Neural cell (in vitro differentiated cells): ENCODE measurements at regions not wholly inside any gene's neighbourhood (a gene's known extent, or its start where the extent isn't known, plus 50 kb on each side); places are given as distances from the start of the nearest gene placed in this dataset.

ENCODE experiments used
- H2AFZ ChIP-seq: fragments of 200-600, 300-800 bp; sonication (generic), shearing (Covaris generic); 2 replicates; pipeline ENCODE4 v1.6.0; 2014; ENCODE audit warnings: low read depth, mild to moderate bottlenecking, antibody characterized with exemption, low read length, moderate library complexity
- H3F3A ChIP-seq: fragments of 200-600 bp; shearing (Covaris generic); 2 replicates; pipeline ENCODE4 v1.6.1; 2016; ENCODE audit warnings: mild to moderate bottlenecking, moderate library complexity, mixed read lengths, antibody characterized with exemption, low read length; ENCODE audit not compliant: insufficient read depth, poor library complexity, severe bottlenecking
- H3K27ac ChIP-seq: fragments of 200-600, 300-800 bp; sonication (generic), shearing (Covaris generic); 2 replicates; pipeline ENCODE4 v1.5.1; 2014; ENCODE audit warnings: mild to moderate bottlenecking, low read length, moderate library complexity
- H3K27me3 ChIP-seq: fragments of 300-800, 200-600 bp; sonication (generic), shearing (Covaris generic); 2 replicates; pipeline ENCODE4 v1.6.0; 2014; ENCODE audit warnings: mild to moderate bottlenecking, low read depth, low read length, moderate library complexity; ENCODE audit not compliant: insufficient read depth
- H3K36me3 ChIP-seq: fragments of 300-800, 200-600 bp; sonication (generic), shearing (Covaris generic); 2 replicates; pipeline ENCODE4 v1.5.1; 2014; ENCODE audit warnings: mild to moderate bottlenecking, antibody characterized with exemption, low read length, moderate library complexity; ENCODE audit not compliant: insufficient read depth
- H3K4me2 ChIP-seq: fragments of 300-800, 200-600 bp; sonication (generic), shearing (Covaris generic); 2 replicates; pipeline ENCODE4 v1.6.0; 2014; ENCODE audit warnings: mild to moderate bottlenecking, low read length
- H3K4me3 ChIP-seq: fragments of 300-800, 200-600 bp; sonication (generic), shearing (Covaris generic); 2 replicates; pipeline ENCODE4 v1.5.1; 2014; ENCODE audit warnings: mild to moderate bottlenecking, low read length, moderate library complexity
- H3K79me2 ChIP-seq: fragments of 200-600 bp; shearing (Covaris generic); replicated peaks from 2 replicates; pipeline ENCODE4 v1.6.0; 2014; ENCODE audit warnings: mild to moderate bottlenecking, low read length, moderate library complexity; ENCODE audit not compliant: insufficient read depth
- H3K9ac ChIP-seq: fragments of 300-800, 200-600 bp; sonication (generic), shearing (Covaris generic); 2 replicates; pipeline ENCODE4 v1.6.1; 2016; ENCODE audit warnings: mild to moderate bottlenecking, low read length, mixed read lengths
- H3K9me2 ChIP-seq: fragments of 200-600 bp; shearing (Covaris generic); 2 replicates; pipeline ENCODE4 v1.6.1; 2016; ENCODE audit warnings: mild to moderate bottlenecking, low read length, mixed read lengths; ENCODE audit not compliant: insufficient read depth
- H3K9me3 ChIP-seq: fragments of 200-600, 300-800 bp; sonication (generic), shearing (Covaris generic); 2 replicates; pipeline ENCODE4 v1.6.1; 2016; ENCODE audit warnings: mild to moderate bottlenecking, mixed run types, low read length, moderate library complexity, mixed read lengths
- H4K20me1 ChIP-seq: fragments of 200-600 bp; shearing (Covaris generic); 2 replicates; pipeline ENCODE4 v1.6.1; 2016; ENCODE audit warnings: mild to moderate bottlenecking, mixed run types; ENCODE audit not compliant: insufficient read depth
- CTCF ChIP-seq: fragments of 450-650 bp; IDR thresholded peaks from 2 replicates; pipeline ENCODE4 v1.5.1; 2014; ENCODE audit warnings: antibody characterized with exemption, mild to moderate bottlenecking, moderate library complexity; ENCODE audit not compliant: poor library complexity, severe bottlenecking
- EP300 ChIP-seq: fragments of 450-650 bp; conservative IDR thresholded peaks from 2 replicates; pipeline ENCODE4 v1.6.1; 2014; ENCODE audit warnings: antibody characterized with exemption, mild to moderate bottlenecking, moderate library complexity; ENCODE audit not compliant: poor library complexity, severe bottlenecking
- EZH2 ChIP-seq: fragments of 200-600, 300-800 bp; shearing (Covaris generic), sonication (generic); IDR thresholded peaks from 2 replicates; pipeline ENCODE4 v1.6.1; 2014; ENCODE audit warnings: antibody characterized with exemption, low read length, borderline replicate concordance, mild to moderate bottlenecking; ENCODE audit not compliant: insufficient read depth, poor library complexity, severe bottlenecking
- MXI1 ChIP-seq: fragments of 450-650 bp; conservative IDR thresholded peaks from 2 replicates; pipeline ENCODE4 v1.6.1; 2014; ENCODE audit warnings: antibody characterized with exemption, mild to moderate bottlenecking; ENCODE audit not compliant: poor library complexity, severe bottlenecking
- POLR2AphosphoS5 ChIP-seq: IDR thresholded peaks from 2 replicates; pipeline ENCODE4 v1.6.1; 2012
- RAD21 ChIP-seq: fragments of 450-650 bp; conservative IDR thresholded peaks from 2 replicates; pipeline ENCODE4 v1.6.1; 2014; ENCODE audit warnings: antibody characterized with exemption, mild to moderate bottlenecking, moderate library complexity
- REST ChIP-seq: IDR thresholded peaks from 2 replicates; pipeline ENCODE4 v1.6.1; 2012; ENCODE audit warnings: borderline replicate concordance
- SMC3 ChIP-seq: fragments of 450-650 bp; conservative IDR thresholded peaks from 2 replicates; pipeline ENCODE4 v1.6.1; 2014; ENCODE audit warnings: antibody characterized with exemption, mild to moderate bottlenecking, moderate library complexity; ENCODE audit not compliant: poor library complexity
- TAF1 ChIP-seq: IDR thresholded peaks from 2 replicates; pipeline ENCODE4 v1.6.1; 2012; ENCODE audit warnings: low read depth

GRCh38 chr5:23146183-23146582 lies 293.0 kb upstream of the CDH12 start:
- Histone ChIP-seq H3K4me3 (no peak overlapping the region), H4K20me1 (no peaks in the 10 kb centered on the region), H3K9me3 (peaks cover 3% of the 10 kb centered on the region), H2AFZ (no peak overlapping the region), H3F3A (no peaks in the 10 kb centered on the region), H3K9ac (no peak overlapping the region), H3K27ac (no peak overlapping the region), H3K79me2 (no peaks in the 10 kb centered on the region), H3K36me3 (no peaks in the 10 kb centered on the region), H3K27me3 (no peaks in the 10 kb centered on the region), H3K9me2 (no peaks in the 10 kb centered on the region), H3K4me2 (no peak overlapping the region)
- no peak for TF ChIP-seq SMC3
- no peak for TF ChIP-seq REST
- no peak for TF ChIP-seq CTCF
- no peak for TF ChIP-seq TAF1
- TF ChIP-seq EP300: no peak
- no peak for TF ChIP-seq MXI1
- no peak for TF ChIP-seq EZH2
- no peak for TF ChIP-seq POLR2AphosphoS5
- TF ChIP-seq RAD21: no peak

- no peak overlapping the region for H3K9ac ChIP-seq
- no peaks in the 10 kb centered on the region for H3K79me2 ChIP-seq
- no peaks in the 10 kb centered on the region for H3F3A ChIP-seq
- H3K27ac ChIP-seq: no peak overlapping the region
- H3K27me3 ChIP-seq: no peaks in the 10 kb centered on the region
- H3K9me2 ChIP-seq: no peaks in the 10 kb centered on the region
- no peaks in the 10 kb centered on the region for H4K20me1 ChIP-seq
- TF ChIP-seq EP300: no peak
- no peak for TF ChIP-seq MXI1
- peak; percentile 58 for TF ChIP-seq CTCF
- no peak for TF ChIP-seq POLR2AphosphoS5
- TF ChIP-seq TAF1: no peak
- no peak for TF ChIP-seq REST
- peak; percentile 61 for TF ChIP-seq SMC3
- TF ChIP-seq EZH2: no peak
- TF ChIP-seq RAD21: peak; percentile 53
- no peak overlapping the region for H2AFZ ChIP-seq
- H3K4me2 ChIP-seq: no peak overlapping the region
- H3K9me3 ChIP-seq: peaks cover 3% of the 10 kb centered on the region
- H3K36me3 ChIP-seq: no peaks in the 10 kb centered on the region
- H3K4me3 ChIP-seq: no peak overlapping the region
Measured at GRCh38 chr5:23139338-23140171, 286.4 kb upstream of the CDH12 start.
